ENCODE measurements at regions not wholly inside any gene's neighbourhood (a gene's known extent, or its start where the extent isn't known, plus 50 kb on each side); places are given as distances from the start of the nearest gene placed in this dataset.

DNA sequence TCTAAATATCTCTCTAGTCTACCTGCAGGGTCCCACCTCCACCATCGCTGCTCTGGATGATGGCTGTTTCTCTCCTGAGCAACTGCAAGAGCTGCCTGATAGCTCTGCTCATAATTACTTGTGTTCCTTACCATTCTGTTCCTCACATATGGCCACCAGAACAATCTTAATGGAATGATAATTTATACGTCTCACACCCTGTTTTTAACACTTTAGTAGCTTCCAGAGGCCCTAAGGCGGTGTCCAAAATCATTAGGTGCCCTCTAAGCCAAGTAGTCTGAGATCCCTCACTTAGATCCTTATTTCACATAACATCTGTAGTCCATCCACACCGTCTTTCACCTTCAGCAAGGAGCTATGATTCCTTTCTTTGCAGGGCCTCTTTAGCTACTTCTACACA is 373.3 kb downstream of the GBE1 start:
- Histone ChIP-seq H3K27ac (ENCODE audit: low read length) (no peak overlapping the region), H3K4me3 (ENCODE audit: low read depth in 2 of 2, low read length in 2 of 2) (no peak overlapping the region), H3K27me3 (ENCODE audit: control insufficient read depth, insufficient read depth, low read length) (no peaks in the 10 kb centered on the region), H3K36me3 (ENCODE audit: control insufficient read depth, insufficient read depth, low read length) (no peaks in the 10 kb centered on the region), H3K9me3 (ENCODE audit: control insufficient read depth, insufficient read depth, low read depth, low read length) (no peaks in the 10 kb centered on the region), H3K4me1 (ENCODE audit: control insufficient read depth, insufficient read depth, low read length) (no peaks in the 10 kb centered on the region)
- in situ Hi-C loops (cut with HindIII; ENCODE audit: low pct_unique_long_range_greater_than_20kb, low sequenced_read_pairs) (no loop called here), intact Hi-C loops (cut with micrococcal nuclease; ENCODE audit: unreplicated experiment) (no loop called here)
- POLR2A ChIA-PET = no interaction called here
- DNase-seq (ENCODE audit: low read depth, low spot score) (no peak), ATAC-seq (no peak)
- BruUV-seq (replicated peaks) = no TSS peak
- CTCF ChIA-PET = no interaction called here
- TF ChIP-seq, protein P1, sequence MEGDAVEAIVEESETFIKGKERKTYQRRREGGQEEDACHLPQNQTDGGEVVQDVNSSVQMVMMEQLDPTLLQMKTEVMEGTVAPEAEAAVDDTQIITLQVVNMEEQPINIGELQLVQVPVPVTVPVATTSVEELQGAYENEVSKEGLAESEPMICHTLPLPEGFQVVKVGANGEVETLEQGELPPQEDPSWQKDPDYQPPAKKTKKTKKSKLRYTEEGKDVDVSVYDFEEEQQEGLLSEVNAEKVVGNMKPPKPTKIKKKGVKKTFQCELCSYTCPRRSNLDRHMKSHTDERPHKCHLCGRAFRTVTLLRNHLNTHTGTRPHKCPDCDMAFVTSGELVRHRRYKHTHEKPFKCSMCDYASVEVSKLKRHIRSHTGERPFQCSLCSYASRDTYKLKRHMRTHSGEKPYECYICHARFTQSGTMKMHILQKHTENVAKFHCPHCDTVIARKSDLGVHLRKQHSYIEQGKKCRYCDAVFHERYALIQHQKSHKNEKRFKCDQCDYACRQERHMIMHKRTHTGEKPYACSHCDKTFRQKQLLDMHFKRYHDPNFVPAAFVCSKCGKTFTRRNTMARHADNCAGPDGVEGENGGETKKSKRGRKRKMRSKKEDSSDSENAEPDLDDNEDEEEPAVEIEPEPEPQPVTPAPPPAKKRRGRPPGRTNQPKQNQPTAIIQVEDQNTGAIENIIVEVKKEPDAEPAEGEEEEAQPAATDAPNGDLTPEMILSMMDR (IDR thresholded peaks at IDR 0.05) = no peak
- no peak for TF ChIP-seq SIN3A (IDR thresholded peaks at IDR 0.05; ENCODE audit: borderline replicate concordance, insufficient read depth, low read depth, low read length)
- TF ChIP-seq, protein P2, sequence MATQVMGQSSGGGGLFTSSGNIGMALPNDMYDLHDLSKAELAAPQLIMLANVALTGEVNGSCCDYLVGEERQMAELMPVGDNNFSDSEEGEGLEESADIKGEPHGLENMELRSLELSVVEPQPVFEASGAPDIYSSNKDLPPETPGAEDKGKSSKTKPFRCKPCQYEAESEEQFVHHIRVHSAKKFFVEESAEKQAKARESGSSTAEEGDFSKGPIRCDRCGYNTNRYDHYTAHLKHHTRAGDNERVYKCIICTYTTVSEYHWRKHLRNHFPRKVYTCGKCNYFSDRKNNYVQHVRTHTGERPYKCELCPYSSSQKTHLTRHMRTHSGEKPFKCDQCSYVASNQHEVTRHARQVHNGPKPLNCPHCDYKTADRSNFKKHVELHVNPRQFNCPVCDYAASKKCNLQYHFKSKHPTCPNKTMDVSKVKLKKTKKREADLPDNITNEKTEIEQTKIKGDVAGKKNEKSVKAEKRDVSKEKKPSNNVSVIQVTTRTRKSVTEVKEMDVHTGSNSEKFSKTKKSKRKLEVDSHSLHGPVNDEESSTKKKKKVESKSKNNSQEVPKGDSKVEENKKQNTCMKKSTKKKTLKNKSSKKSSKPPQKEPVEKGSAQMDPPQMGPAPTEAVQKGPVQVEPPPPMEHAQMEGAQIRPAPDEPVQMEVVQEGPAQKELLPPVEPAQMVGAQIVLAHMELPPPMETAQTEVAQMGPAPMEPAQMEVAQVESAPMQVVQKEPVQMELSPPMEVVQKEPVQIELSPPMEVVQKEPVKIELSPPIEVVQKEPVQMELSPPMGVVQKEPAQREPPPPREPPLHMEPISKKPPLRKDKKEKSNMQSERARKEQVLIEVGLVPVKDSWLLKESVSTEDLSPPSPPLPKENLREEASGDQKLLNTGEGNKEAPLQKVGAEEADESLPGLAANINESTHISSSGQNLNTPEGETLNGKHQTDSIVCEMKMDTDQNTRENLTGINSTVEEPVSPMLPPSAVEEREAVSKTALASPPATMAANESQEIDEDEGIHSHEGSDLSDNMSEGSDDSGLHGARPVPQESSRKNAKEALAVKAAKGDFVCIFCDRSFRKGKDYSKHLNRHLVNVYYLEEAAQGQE (IDR thresholded peaks at IDR 0.05; ENCODE audit: insufficient read depth in 1 of 2, low read depth in 2 of 2, low read length in 1 of 2) = no peak
- no peak for TF ChIP-seq TCF7L2 (IDR thresholded peaks at IDR 0.05; ENCODE audit: low read depth, low read length)
- TF ChIP-seq POLR2AphosphoS5 (IDR thresholded peaks at IDR 0.05; ENCODE audit: low read depth, low read length) = no peak

DNA sequence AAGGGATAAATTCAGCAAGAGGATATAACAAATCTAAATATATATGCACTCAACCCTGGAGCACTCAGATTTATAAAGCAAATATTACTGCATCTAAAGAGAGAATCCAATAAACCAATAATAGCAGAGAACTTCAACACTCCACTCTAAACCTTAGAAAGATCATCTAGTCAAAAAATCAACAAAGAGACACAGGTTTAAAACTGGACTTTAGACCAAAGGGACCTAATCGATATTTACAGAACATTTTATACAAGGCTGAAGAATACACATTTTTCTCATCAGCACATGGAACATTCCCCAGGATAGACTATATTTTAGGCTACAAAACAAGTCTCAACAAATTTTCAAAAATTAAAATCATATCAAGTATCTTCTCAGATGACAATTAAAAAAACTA is 379.0 kb downstream of the GBE1 start:
- Histone ChIP-seq H3K27ac (ENCODE audit: low read length) (no peak overlapping the region), H3K9me3 (ENCODE audit: control insufficient read depth, insufficient read depth, low read depth, low read length) (no peaks in the 10 kb centered on the region), H3K36me3 (ENCODE audit: control insufficient read depth, insufficient read depth, low read length) (no peaks in the 10 kb centered on the region), H3K4me3 (ENCODE audit: low read depth in 2 of 2, low read length in 2 of 2) (no peak overlapping the region), H3K4me1 (ENCODE audit: control insufficient read depth, insufficient read depth, low read length) (no peaks in the 10 kb centered on the region), H3K27me3 (ENCODE audit: control insufficient read depth, insufficient read depth, low read length) (no peaks in the 10 kb centered on the region)
- POLR2A ChIA-PET = no interaction called here
- no peak for ATAC-seq
- intact Hi-C loops (cut with micrococcal nuclease; ENCODE audit: unreplicated experiment) (no loop called here), in situ Hi-C loops (cut with HindIII; ENCODE audit: low pct_unique_long_range_greater_than_20kb, low sequenced_read_pairs) (no loop called here)
- CTCF ChIA-PET = no interaction called here
- no peak for DNase-seq (ENCODE audit: low read depth, low spot score)
- BruUV-seq (replicated peaks) = no TSS peak
- no peak for TF ChIP-seq POLR2AphosphoS5 (IDR thresholded peaks at IDR 0.05; ENCODE audit: low read depth, low read length)
- TF ChIP-seq TCF7L2 (IDR thresholded peaks at IDR 0.05; ENCODE audit: low read depth, low read length) = no peak
- no peak for TF ChIP-seq SIN3A (IDR thresholded peaks at IDR 0.05; ENCODE audit: borderline replicate concordance, insufficient read depth, low read depth, low read length)
- TF ChIP-seq, protein P1 (IDR thresholded peaks at IDR 0.05) = no peak
- TF ChIP-seq, protein P2 (IDR thresholded peaks at IDR 0.05; ENCODE audit: insufficient read depth in 1 of 2, low read depth in 2 of 2, low read length in 1 of 2) = no peak

All from Panc1 (cell line).